Liver (tissue), 8 donors: ENCODE measurements at regions not wholly inside any gene's neighbourhood (a gene's known extent, or its start where the extent isn't known, plus 50 kb on each side); places are given as distances from the start of the nearest gene placed in this dataset.

Experiments
- DNase-seq: peaks from one replicate; pipeline ENCODE4 v3.0.0-alpha.2; 2017; ENCODE audit warnings: low spot score
- H3K27ac ChIP-seq, 2 donors: one replicate each; pipeline ENCODE4 v1.7.0; 2013; ENCODE audit warnings: inconsistent platforms in 2 of 2, low read length in 2 of 2, control low read depth in 1 of 2, low read depth in 1 of 2, mild to moderate bottlenecking in 1 of 2
- H3K27me3 ChIP-seq, 4 donors: one replicate each; pipeline versions ENCODE4 v1.6.1 to v1.7.0; 2013; ENCODE audit warnings: low read length in 3 of 4, inconsistent platforms in 1 of 4, mild to moderate bottlenecking in 1 of 4, moderate library complexity in 1 of 4; ENCODE audit not compliant: control insufficient read depth in 4 of 4, insufficient read depth in 4 of 4
- H3K36me3 ChIP-seq, 4 donors: one replicate each; pipeline versions ENCODE4 v1.6.1 to v1.7.0; 2013; ENCODE audit warnings: low read length in 3 of 4, mild to moderate bottlenecking in 3 of 4, low read depth in 1 of 4, moderate library complexity in 1 of 4; ENCODE audit not compliant: control insufficient read depth in 4 of 4, insufficient read depth in 3 of 4
- H3K4me1 ChIP-seq, 4 donors: one replicate each; pipeline versions ENCODE4 v1.6.1 to v1.7.0; 2013; ENCODE audit warnings: low read length in 3 of 4, mild to moderate bottlenecking in 3 of 4, moderate library complexity in 1 of 4; ENCODE audit not compliant: control insufficient read depth in 4 of 4, insufficient read depth in 4 of 4
- H3K4me3 ChIP-seq, 3 donors: one replicate each; pipeline versions ENCODE4 v1.6.1 to v1.7.0; 2013; ENCODE audit warnings: low read length in 3 of 3, control low read depth in 1 of 3, low read depth in 1 of 3, mild to moderate bottlenecking in 1 of 3
- H3K9ac ChIP-seq, 2 donors: one replicate each; pipeline ENCODE4 v1.7.0; 2013; ENCODE audit warnings: low read length in 2 of 2, mild to moderate bottlenecking in 2 of 2, moderate library complexity in 2 of 2, control low read depth in 1 of 2, low read depth in 1 of 2
- H3K9me3 ChIP-seq, 4 donors: one replicate each; pipeline versions ENCODE4 v1.6.1 to v1.7.0; 2013; ENCODE audit warnings: low read length in 3 of 4; ENCODE audit not compliant: control insufficient read depth in 4 of 4
- ATF3 ChIP-seq: IDR thresholded peaks from 2 replicates; pipeline ENCODE4 v1.6.1; 2016; ENCODE audit warnings: antibody characterized with exemption
- EGR1 ChIP-seq, 2 donors: IDR thresholded peaks; 2 replicates each; pipeline ENCODE4 v1.6.1; 2016 to 2018; ENCODE audit warnings: antibody characterized with exemption in 2 of 2, low read depth in 2 of 2
- FOXA1 ChIP-seq: IDR thresholded peaks from 2 replicates; pipeline ENCODE4 v1.6.1; 2016; ENCODE audit warnings: antibody characterized with exemption
- FOXA2 ChIP-seq: IDR thresholded peaks from 2 replicates; pipeline ENCODE4 v1.6.1; 2016; ENCODE audit warnings: antibody characterized with exemption
- GABPA ChIP-seq, 2 donors: IDR thresholded peaks in 1 of 2; conservative IDR thresholded peaks in 1 of 2; 2 replicates each; pipeline ENCODE4 v1.6.1; 2016; ENCODE audit warnings: antibody characterized with exemption in 2 of 2, mild to moderate bottlenecking in 1 of 2, moderate library complexity in 1 of 2
- HNF4A ChIP-seq, 2 donors: conservative IDR thresholded peaks; 2 replicates each; pipeline ENCODE4 v1.6.1; 2016; ENCODE audit warnings: antibody characterized with exemption in 2 of 2, mild to moderate bottlenecking in 2 of 2
- HNF4G ChIP-seq: IDR thresholded peaks from 2 replicates; pipeline ENCODE4 v1.6.1; 2016; ENCODE audit warnings: antibody characterized with exemption
- JUND ChIP-seq, 2 donors: IDR thresholded peaks; 2 replicates each; pipeline ENCODE4 v1.6.1; 2016; ENCODE audit warnings: antibody characterized with exemption in 2 of 2
- NR2F2 ChIP-seq: IDR thresholded peaks from 2 replicates; pipeline ENCODE4 v1.6.1; 2016; ENCODE audit warnings: antibody characterized with exemption
- RAD21 ChIP-seq, 2 donors: IDR thresholded peaks; 2 replicates each; pipeline ENCODE4 v1.6.1; 2016; ENCODE audit warnings: antibody characterized with exemption in 2 of 2, mild to moderate bottlenecking in 2 of 2
- REST ChIP-seq: IDR thresholded peaks from 2 replicates; pipeline ENCODE4 v1.6.1; 2016; ENCODE audit warnings: antibody characterized with exemption, mild to moderate bottlenecking
- RXRA ChIP-seq, 2 donors: IDR thresholded peaks; 2 replicates each; pipeline ENCODE4 v1.6.1; 2017 to 2018; ENCODE audit warnings: antibody characterized with exemption in 2 of 2, mild to moderate bottlenecking in 1 of 2
- YY1 ChIP-seq: IDR thresholded peaks from 2 replicates; pipeline ENCODE4 v1.6.1; 2016; ENCODE audit warnings: antibody characterized with exemption, mild to moderate bottlenecking
- WGBS: extraction: QIAGEN DNeasy Blood & Tissue Kit; methylation state at CpG from one replicate; pipeline ENCODE4 v1.1.7; 2013; 5-methylcytosine and 5-hydroxymethylcytosine counted together
- TF ChIP-seq, protein P1 (sequence below): IDR thresholded peaks from 2 replicates; pipeline ENCODE4 v1.6.1; 2016; ENCODE audit warnings: antibody characterized with exemption
- TF ChIP-seq, protein P2 (sequence below): fragments of 150-350 bp; IDR thresholded peaks from 2 replicates; pipeline ENCODE4 v1.5.1; 2017; ENCODE audit warnings: improper control_type of control experiment, low read depth, low read length; ENCODE audit not compliant: missing input control
- TF ChIP-seq, protein P3 (sequence below): IDR thresholded peaks from 2 replicates; pipeline ENCODE4 v1.6.1; 2016; ENCODE audit warnings: antibody characterized with exemption
- donor health status: healthy.
- donor health status: healthy.
- donor health status: healthy.
- donor health status: healthy.
- donor health status: healthy.

DNA sequence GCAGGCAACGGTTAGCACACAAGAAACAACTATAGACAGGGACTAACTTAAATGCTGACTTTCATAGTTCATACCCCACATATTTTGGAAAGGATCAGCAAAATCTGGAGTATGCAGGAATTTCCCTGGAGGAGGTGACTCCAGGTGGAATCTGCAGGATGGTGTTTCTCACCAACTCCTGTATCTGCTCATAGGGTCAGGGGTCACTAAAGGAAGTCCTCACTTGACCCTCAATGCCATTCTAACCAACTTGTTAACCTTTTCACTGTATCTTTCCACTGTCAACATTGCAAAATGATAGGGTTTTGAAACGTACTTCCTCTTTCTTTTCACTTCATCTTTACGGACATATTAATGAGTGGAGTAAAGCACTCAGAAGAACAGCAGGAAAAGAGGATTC is 207.0 kb upstream of the CXCR4 start:
- H3K36me3 ChIP-seq, result no peaks in the 10 kb centered on the region
- no peaks in the 10 kb centered on the region for H3K9me3 ChIP-seq
- no peak overlapping the region for H3K9ac ChIP-seq
- H3K27ac ChIP-seq, result no peak overlapping the region
- H3K4me3 ChIP-seq, result no peak overlapping the region
- no peak for DNase-seq
- H3K27me3 ChIP-seq, result no peaks in the 10 kb centered on the region
- WGBS, result 47% methylated on average over 3 of the region's 3 CpGs
- TF ChIP-seq RXRA (IDR thresholded peaks at IDR 0.05), result peak; percentile 11 to 40
- no peak for TF ChIP-seq JUND (IDR thresholded peaks at IDR 0.05)
- H3K4me1 ChIP-seq, result no peaks in the 10 kb centered on the region

DNA sequence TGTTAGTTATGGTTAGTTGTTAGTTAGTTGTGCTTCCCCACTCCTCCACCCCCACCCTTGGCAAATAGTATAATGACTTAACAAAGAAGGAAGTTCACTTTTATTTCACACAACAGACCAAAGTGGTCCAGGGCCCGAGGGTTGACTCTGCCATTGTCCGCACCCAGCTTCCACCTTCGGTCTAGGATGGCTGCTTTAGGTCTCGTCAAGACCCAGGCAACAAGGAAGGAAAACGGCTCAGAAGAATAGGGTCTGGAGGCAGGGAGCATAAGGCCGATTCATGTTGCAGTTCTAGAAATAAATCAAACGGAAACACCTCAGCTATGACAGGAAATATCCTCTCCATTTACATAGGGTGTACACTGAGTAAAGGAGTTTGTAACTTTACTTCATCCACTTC is 206.0 kb upstream of the CXCR4 start:
- Histone ChIP-seq H3K4me3 (no peak overlapping the region), H3K4me1 (no peaks in the 10 kb centered on the region), H3K9ac (no peak overlapping the region), H3K27ac (no peak overlapping the region), H3K36me3 (no peaks in the 10 kb centered on the region), H3K27me3 (no peaks in the 10 kb centered on the region), H3K9me3 (no peaks in the 10 kb centered on the region)
- TF ChIP-seq RXRA (IDR thresholded peaks at IDR 0.05) (no peak), REST (no peak), JUND (IDR thresholded peaks at IDR 0.05) (no peak), FOXA2 (no peak), FOXA1 (no peak), YY1 (no peak), NR2F2 (no peak), HNF4A (conservative IDR thresholded peaks at IDR 0.05) (no peak), ATF3 (no peak), HNF4G (no peak), EGR1 (IDR thresholded peaks at IDR 0.05; ENCODE audit: low read depth in 2 of 2) (no peak), RAD21 (IDR thresholded peaks at IDR 0.05) (no peak), GABPA (IDR thresholded peaks at IDR 0.05 in 1 of 2, conservative IDR thresholded peaks at IDR 0.05 in 1 of 2) (no peak)
- TF ChIP-seq, protein P1, sequence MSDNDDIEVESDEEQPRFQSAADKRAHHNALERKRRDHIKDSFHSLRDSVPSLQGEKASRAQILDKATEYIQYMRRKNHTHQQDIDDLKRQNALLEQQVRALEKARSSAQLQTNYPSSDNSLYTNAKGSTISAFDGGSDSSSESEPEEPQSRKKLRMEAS, result no peak
- TF ChIP-seq, protein P2, sequence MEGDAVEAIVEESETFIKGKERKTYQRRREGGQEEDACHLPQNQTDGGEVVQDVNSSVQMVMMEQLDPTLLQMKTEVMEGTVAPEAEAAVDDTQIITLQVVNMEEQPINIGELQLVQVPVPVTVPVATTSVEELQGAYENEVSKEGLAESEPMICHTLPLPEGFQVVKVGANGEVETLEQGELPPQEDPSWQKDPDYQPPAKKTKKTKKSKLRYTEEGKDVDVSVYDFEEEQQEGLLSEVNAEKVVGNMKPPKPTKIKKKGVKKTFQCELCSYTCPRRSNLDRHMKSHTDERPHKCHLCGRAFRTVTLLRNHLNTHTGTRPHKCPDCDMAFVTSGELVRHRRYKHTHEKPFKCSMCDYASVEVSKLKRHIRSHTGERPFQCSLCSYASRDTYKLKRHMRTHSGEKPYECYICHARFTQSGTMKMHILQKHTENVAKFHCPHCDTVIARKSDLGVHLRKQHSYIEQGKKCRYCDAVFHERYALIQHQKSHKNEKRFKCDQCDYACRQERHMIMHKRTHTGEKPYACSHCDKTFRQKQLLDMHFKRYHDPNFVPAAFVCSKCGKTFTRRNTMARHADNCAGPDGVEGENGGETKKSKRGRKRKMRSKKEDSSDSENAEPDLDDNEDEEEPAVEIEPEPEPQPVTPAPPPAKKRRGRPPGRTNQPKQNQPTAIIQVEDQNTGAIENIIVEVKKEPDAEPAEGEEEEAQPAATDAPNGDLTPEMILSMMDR, result no peak
- TF ChIP-seq, protein P3, sequence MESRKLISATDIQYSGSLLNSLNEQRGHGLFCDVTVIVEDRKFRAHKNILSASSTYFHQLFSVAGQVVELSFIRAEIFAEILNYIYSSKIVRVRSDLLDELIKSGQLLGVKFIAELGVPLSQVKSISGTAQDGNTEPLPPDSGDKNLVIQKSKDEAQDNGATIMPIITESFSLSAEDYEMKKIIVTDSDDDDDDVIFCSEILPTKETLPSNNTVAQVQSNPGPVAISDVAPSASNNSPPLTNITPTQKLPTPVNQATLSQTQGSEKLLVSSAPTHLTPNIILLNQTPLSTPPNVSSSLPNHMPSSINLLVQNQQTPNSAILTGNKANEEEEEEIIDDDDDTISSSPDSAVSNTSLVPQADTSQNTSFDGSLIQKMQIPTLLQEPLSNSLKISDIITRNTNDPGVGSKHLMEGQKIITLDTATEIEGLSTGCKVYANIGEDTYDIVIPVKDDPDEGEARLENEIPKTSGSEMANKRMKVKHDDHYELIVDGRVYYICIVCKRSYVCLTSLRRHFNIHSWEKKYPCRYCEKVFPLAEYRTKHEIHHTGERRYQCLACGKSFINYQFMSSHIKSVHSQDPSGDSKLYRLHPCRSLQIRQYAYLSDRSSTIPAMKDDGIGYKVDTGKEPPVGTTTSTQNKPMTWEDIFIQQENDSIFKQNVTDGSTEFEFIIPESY, result no peak
- DNase-seq, result no peak
- 82% methylated on average over 7 of the region's 7 CpGs for WGBS
